ENCODE measurements at regions not wholly inside any gene's neighbourhood (a gene's known extent, or its start where the extent isn't known, plus 50 kb on each side); places are given as distances from the start of the nearest gene placed in this dataset.

DNA sequence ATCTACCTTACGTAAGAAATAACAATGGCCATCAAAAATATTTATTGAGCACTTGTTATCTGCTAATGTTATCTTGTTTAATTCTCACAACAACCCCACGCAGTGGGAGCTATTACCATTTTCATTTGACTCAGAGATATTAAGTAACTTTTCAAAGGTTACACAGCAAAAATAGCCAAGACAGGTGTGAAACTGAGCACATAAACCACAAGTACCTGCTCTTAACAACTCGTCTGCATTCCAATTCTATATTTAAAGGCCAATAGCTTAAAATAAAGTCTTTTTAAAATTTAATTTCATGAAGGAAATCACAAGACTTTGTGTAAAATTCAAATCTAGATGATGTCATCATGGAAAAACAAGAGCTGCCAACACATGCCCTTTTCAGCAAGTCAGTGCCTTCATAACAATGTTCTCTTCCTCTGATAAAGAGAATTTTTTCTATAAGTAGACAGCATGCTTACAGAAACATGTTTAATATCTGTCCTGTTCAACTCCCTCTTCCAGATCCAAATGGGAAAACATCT lies 111.6 kb downstream of the MED10 start:
- no peak overlapping the region for H3K4ac ChIP-seq (ENCODE audit: low read depth, low read length)
- Mint-ChIP-seq H3K27ac (no peak overlapping the region), H3K4me3 (no peak overlapping the region), H3K27me3 (ENCODE audit: low read depth) (peaks cover 5% of the 10 kb centered on the region), H3K4me1 (0 out of 4 replicates have a peak, but pooled peaks cover 0 to 2% of the 10 kb centered on the region in 2 experiments), H3K9me3 (peaks cover 3 to 6% of the 10 kb centered on the region in 2 experiments; a peak in 3 of 5 replicates), H3K36me3 (ENCODE audit: insufficient read depth in 1 of 3, low read depth in 3 of 3) (no peaks in the 10 kb centered on the region)
- no peak overlapping the region for H3K27ac ChIP-seq (ENCODE audit: insufficient read length, low read depth, low read length)
- no peak overlapping the region for H3K18ac ChIP-seq (ENCODE audit: insufficient read length, low read depth, low read length)
- no peak for DNase-seq
- H4K8ac ChIP-seq (replicated peaks; ENCODE audit: insufficient read length, low read depth, low read length): no peak overlapping the region
- H3T11ph ChIP-seq (ENCODE audit: low read length): no peak overlapping the region
- H2BK5ac ChIP-seq (ENCODE audit: insufficient read length, low read length): no peak overlapping the region
- H3K56ac ChIP-seq (ENCODE audit: insufficient read length, low read depth, low read length): no peak overlapping the region
- TF ChIP-seq, protein P1, sequence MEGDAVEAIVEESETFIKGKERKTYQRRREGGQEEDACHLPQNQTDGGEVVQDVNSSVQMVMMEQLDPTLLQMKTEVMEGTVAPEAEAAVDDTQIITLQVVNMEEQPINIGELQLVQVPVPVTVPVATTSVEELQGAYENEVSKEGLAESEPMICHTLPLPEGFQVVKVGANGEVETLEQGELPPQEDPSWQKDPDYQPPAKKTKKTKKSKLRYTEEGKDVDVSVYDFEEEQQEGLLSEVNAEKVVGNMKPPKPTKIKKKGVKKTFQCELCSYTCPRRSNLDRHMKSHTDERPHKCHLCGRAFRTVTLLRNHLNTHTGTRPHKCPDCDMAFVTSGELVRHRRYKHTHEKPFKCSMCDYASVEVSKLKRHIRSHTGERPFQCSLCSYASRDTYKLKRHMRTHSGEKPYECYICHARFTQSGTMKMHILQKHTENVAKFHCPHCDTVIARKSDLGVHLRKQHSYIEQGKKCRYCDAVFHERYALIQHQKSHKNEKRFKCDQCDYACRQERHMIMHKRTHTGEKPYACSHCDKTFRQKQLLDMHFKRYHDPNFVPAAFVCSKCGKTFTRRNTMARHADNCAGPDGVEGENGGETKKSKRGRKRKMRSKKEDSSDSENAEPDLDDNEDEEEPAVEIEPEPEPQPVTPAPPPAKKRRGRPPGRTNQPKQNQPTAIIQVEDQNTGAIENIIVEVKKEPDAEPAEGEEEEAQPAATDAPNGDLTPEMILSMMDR (conservative IDR thresholded peaks at IDR 0.05): no peak
- H4K5ac ChIP-seq (ENCODE audit: insufficient read length, low read depth, low read length): no peak overlapping the region
- no peak overlapping the region for H2AK5ac ChIP-seq (ENCODE audit: insufficient read length, low read length)
- WGBS (ENCODE audit: extremely low coverage, insufficient read length, low lambda C conversion rate): no CpG with 5 or more reads among the region's 3 CpGs
- no peak overlapping the region for H2BK15ac ChIP-seq (ENCODE audit: low read depth, low read length)
- no peak overlapping the region for H2BK120ac ChIP-seq (ENCODE audit: low read depth, low read length, poor library complexity, severe bottlenecking)
- no peak overlapping the region for H3K9ac ChIP-seq (ENCODE audit: extremely low read depth, insufficient read length, low read length)
- no peak overlapping the region for H2BK20ac ChIP-seq (ENCODE audit: low read depth, low read length, poor library complexity, severe bottlenecking)
- H2AFZ ChIP-seq (ENCODE audit: low read length): no peak overlapping the region
- no peaks in the 10 kb centered on the region for H3K9me3 ChIP-seq (ENCODE audit: control insufficient read depth, low read depth, low read length)
- H3K79me1 ChIP-seq (ENCODE audit: insufficient read depth, low read depth, low read length, poor library complexity, severe bottlenecking): no peaks in the 10 kb centered on the region
- no peak overlapping the region for H3K23ac ChIP-seq (ENCODE audit: insufficient read length, low read depth, low read length)
- H3K14ac ChIP-seq (ENCODE audit: insufficient read depth, low read length): no peak overlapping the region
- H3K4me1 ChIP-seq (ENCODE audit: insufficient read depth, low read length): no peaks in the 10 kb centered on the region
- H2BK12ac ChIP-seq (ENCODE audit: insufficient read length, low read depth, low read length): no peak overlapping the region
- no peak overlapping the region for H4K91ac ChIP-seq (ENCODE audit: insufficient read length, low read depth, low read length)
- no peaks in the 10 kb centered on the region for H3K27me3 ChIP-seq (ENCODE audit: insufficient read depth, low read length)
- no peak overlapping the region for H3K4me2 ChIP-seq (ENCODE audit: insufficient read depth, insufficient read length, low read length)
- H4K20me1 ChIP-seq (ENCODE audit: control insufficient read depth, insufficient read depth, insufficient read length): no peaks in the 10 kb centered on the region
- no peaks in the 10 kb centered on the region for H3K79me2 ChIP-seq (ENCODE audit: insufficient read depth, low read length)
- H3K23me2 ChIP-seq (ENCODE audit: insufficient read length, low read depth, low read length, poor library complexity, severe bottlenecking): no peaks in the 10 kb centered on the region
